Islet precursor cell (in vitro differentiated cells): ENCODE measurements at regions not wholly inside any gene's neighbourhood (a gene's known extent, or its start where the extent isn't known, plus 50 kb on each side); places are given as distances from the start of the nearest gene placed in this dataset.

Experiments
- DNase-seq: peaks from one replicate; pipeline ENCODE4 v3.0.0-alpha.2; 2018

GRCh38 chr13:70884196-70884595 is 775.9 kb upstream of the KLHL1 start:
- DNase-seq, result no peak

- no peak for DNase-seq
These were observed 766.4 kb upstream of the KLHL1 start for GRCh38 chr13:70874636-70875035.

- DNase-seq, result no peak
These were observed 756.5 kb upstream of the KLHL1 start for GRCh38 chr13:70864731-70865130.

- DNase-seq, result no peak
These were observed 748.5 kb upstream of the KLHL1 start for GRCh38 chr13:70856711-70857110.

- DNase-seq, result no peak
These were observed 747.8 kb upstream of the KLHL1 start for GRCh38 chr13:70856025-70856424.

GRCh38 chr13:70849222-70849621 is 741.0 kb upstream of the KLHL1 start:
- no peak for DNase-seq

- no peak for DNase-seq
These were observed 736.3 kb upstream of the KLHL1 start for GRCh38 chr13:70844391-70845108.

- no peak for DNase-seq
These were observed 733.9 kb upstream of the KLHL1 start for GRCh38 chr13:70842062-70842644.

- DNase-seq, result no peak
These were observed 733.2 kb upstream of the KLHL1 start for GRCh38 chr13:70841240-70842061.

- DNase-seq, result no peak
These were observed 727.1 kb upstream of the KLHL1 start for GRCh38 chr13:70835371-70835770.

GRCh38 chr13:70829748-70830147 is 721.5 kb upstream of the KLHL1 start:
- DNase-seq, result no peak

GRCh38 chr13:70817576-70817975 is 709.3 kb upstream of the KLHL1 start:
- DNase-seq, result no peak

- DNase-seq, result no peak
These were observed 708.6 kb upstream of the KLHL1 start for GRCh38 chr13:70816853-70817252.

- no peak for DNase-seq
These were observed 706.4 kb upstream of the KLHL1 start for GRCh38 chr13:70814684-70815083.

- no peak for DNase-seq
These were observed 704.2 kb upstream of the KLHL1 start for GRCh38 chr13:70812481-70812880.

- no peak for DNase-seq
These were observed 701.3 kb upstream of the KLHL1 start for GRCh38 chr13:70809588-70809987.

- no peak for DNase-seq
These were observed 690.1 kb upstream of the KLHL1 start for GRCh38 chr13:70798385-70798784.

GRCh38 chr13:70795484-70795883 is 687.2 kb upstream of the KLHL1 start:
- no peak for DNase-seq

GRCh38 chr13:70792121-70792520 is 683.9 kb upstream of the KLHL1 start:
- DNase-seq, result no peak

- no peak for DNase-seq
These were observed 681.5 kb upstream of the KLHL1 start for GRCh38 chr13:70789751-70790150.

- no peak for DNase-seq
These were observed 679.8 kb upstream of the KLHL1 start for GRCh38 chr13:70788074-70788473.

GRCh38 chr13:70784207-70784989 is 676.1 kb upstream of the KLHL1 start:
- no peak for DNase-seq

GRCh38 chr13:70769817-70770216 is 661.6 kb upstream of the KLHL1 start:
- no peak for DNase-seq
